GM12878 (cell line): ENCODE measurements at regions not wholly inside any gene's neighbourhood (a gene's known extent, or its start where the extent isn't known, plus 50 kb on each side); places are given as distances from the start of the nearest gene placed in this dataset.

Experiments used
- ATAC-seq: fragments of 200-7000 bp; cut with Tn5 transposase; 3 replicates; pipeline ENCODE4 v1.9.1; 2020; ENCODE audit warnings: mild to moderate bottlenecking, moderate library complexity
- BruUV-seq: library from RNA; stranded (reverse); fragments of 400-500 nt; replicated peaks from 2 replicates; lab custom pipeline; 2021; lab: Mats Ljungman, UMichigan
- CTCF ChIA-PET: fragments of 300-600 bp; sonication (Branson Sonifier 250); formaldehyde crosslinking; extraction: SDS; loops from one replicate; lab custom pipeline; 2021; ENCODE audit warnings: inconsistent platforms; lab: Yijun Ruan, JAX
- POLR2A ChIA-PET: fragments of 350-600 bp; formaldehyde crosslinking; extraction: SDS; loops from one replicate; lab custom pipeline; 2021; ENCODE audit warnings: inconsistent platforms; lab: Charles Lee
- RAD21 ChIA-PET: fragments of 300-600 bp; sonication (Branson Sonifier 250); formaldehyde crosslinking; loops from one replicate; lab custom pipeline; 2023; ENCODE audit warnings: antibody characterized with exemption; ENCODE audit not compliant: unreplicated experiment; lab: Charles Lee
- SMC1A ChIA-PET: fragments of 300-600 bp; sonication (Branson Sonifier 250); formaldehyde crosslinking; loops from one replicate; lab custom pipeline; 2023; ENCODE audit not compliant: unreplicated experiment, uncharacterized antibody; lab: Charles Lee
- DNase-seq: peaks from one replicate; pipeline ENCODE4 v3.0.0-alpha.2; 2011; ENCODE audit warnings: low read depth, low spot score
- FAIRE-seq: peaks from 3 replicates; lab custom pipeline; 2011; peaks lifted over from hg19 to GRCh38; lab: Jason Lieb, UNC
- H2AFZ ChIP-seq: 2 replicates; pipeline ENCODE4 v1.6.0; 2011; ENCODE audit warnings: low read depth, low read length, control low read depth; ENCODE audit not compliant: control insufficient read depth
- H3K27ac ChIP-seq: 2 replicates; pipeline ENCODE4 v1.5.1; 2011; ENCODE audit warnings: control low read depth; ENCODE audit not compliant: control insufficient read depth, insufficient read depth
- H3K27me3 ChIP-seq, 2 experiments: replicated peaks in 1 of 2; 2 replicates each; pipeline versions ENCODE4 v1.6.0 to v1.6.1; 2011; ENCODE audit warnings: low read length in 1 of 2; ENCODE audit not compliant: control insufficient read depth in 2 of 2, insufficient read depth in 2 of 2
- H3K36me3 ChIP-seq, 2 experiments: 2 replicates each; pipeline ENCODE4 v1.5.1; 2011; ENCODE audit warnings: low read length in 1 of 2; ENCODE audit not compliant: control insufficient read depth in 2 of 2, insufficient read depth in 2 of 2
- H3K4me1 ChIP-seq: 2 replicates; pipeline ENCODE4 v1.6.1; 2011; ENCODE audit warnings: mild to moderate bottlenecking, low read length, moderate library complexity, mixed read lengths; ENCODE audit not compliant: control insufficient read depth, insufficient read depth
- H3K4me2 ChIP-seq: 2 replicates; pipeline ENCODE4 v1.6.0; 2011; ENCODE audit warnings: control low read depth; ENCODE audit not compliant: control insufficient read depth, insufficient read depth
- H3K4me3 ChIP-seq: fragments of 200-600 bp; sonication (generic); 2 replicates; pipeline ENCODE4 v1.5.1; 2016
- H3K79me2 ChIP-seq: 2 replicates; pipeline ENCODE4 v1.6.0; 2011; ENCODE audit warnings: low read length; ENCODE audit not compliant: control insufficient read depth, insufficient read depth
- H3K9ac ChIP-seq: 2 replicates; pipeline ENCODE4 v1.8.0; 2011; ENCODE audit warnings: low read length, control low read depth, mixed read lengths; ENCODE audit not compliant: control insufficient read depth, insufficient read depth
- H3K9me3 ChIP-seq: replicated peaks from 3 replicates; pipeline ENCODE4 v1.5.1; 2011; ENCODE audit warnings: mild to moderate bottlenecking, low read length; ENCODE audit not compliant: control insufficient read depth, insufficient read depth
- H4K20me1 ChIP-seq: 2 replicates; pipeline ENCODE4 v1.6.0; 2011; ENCODE audit not compliant: control insufficient read depth, insufficient read depth
- ASH2L ChIP-seq: fragments of 300-600, 200-600 bp; sonication (generic); IDR thresholded peaks from 2 replicates; pipeline ENCODE4 v1.6.1; 2017; ENCODE audit warnings: low read depth, mild to moderate bottlenecking, borderline replicate concordance
- ATF3 ChIP-seq: IDR thresholded peaks from 2 replicates; pipeline ENCODE4 v1.6.1; 2011; ENCODE audit warnings: low read depth, mild to moderate bottlenecking, low read length, moderate library complexity, borderline replicate concordance; ENCODE audit errors: extremely low read depth
- BCL3 ChIP-seq: IDR thresholded peaks from 2 replicates; pipeline ENCODE4 v1.6.1; 2011; ENCODE audit warnings: borderline replicate concordance, low read depth, mild to moderate bottlenecking, moderate library complexity, low read length; ENCODE audit not compliant: insufficient read depth, poor library complexity, severe bottlenecking
- BMI1 ChIP-seq: fragments of 450-650 bp; IDR thresholded peaks from 2 replicates; pipeline ENCODE4 v1.6.1; 2016; ENCODE audit warnings: mild to moderate bottlenecking, moderate library complexity, borderline replicate concordance
- CHD1 ChIP-seq: IDR thresholded peaks from 2 replicates; pipeline ENCODE4 v1.6.1; 2012; ENCODE audit warnings: low read depth, low read length, improper control_type of control experiment
- EZH2 ChIP-seq: IDR thresholded peaks from 2 replicates; pipeline ENCODE4 v1.6.1; 2012; ENCODE audit warnings: low read depth, mild to moderate bottlenecking, control low read depth, inconsistent platforms, low read length, borderline replicate concordance; ENCODE audit not compliant: control insufficient read depth
- FOXK2 ChIP-seq: fragments of 450-650 bp; IDR thresholded peaks from 2 replicates; pipeline ENCODE4 v1.6.1; 2017; ENCODE audit warnings: mild to moderate bottlenecking, moderate library complexity
- IRF3 ChIP-seq: fragments of 450-650 bp; IDR thresholded peaks from 2 replicates; pipeline ENCODE4 v1.6.1; 2014; ENCODE audit warnings: mild to moderate bottlenecking
- IRF4 ChIP-seq: IDR thresholded peaks from 2 replicates; pipeline ENCODE4 v1.6.1; 2011; ENCODE audit warnings: low read depth, low read length
- JUND ChIP-seq: IDR thresholded peaks from 2 replicates; pipeline ENCODE4 v1.6.1; 2012; ENCODE audit warnings: low read depth, mild to moderate bottlenecking, low read length, improper control_type of control experiment, moderate library complexity
- NFYA ChIP-seq: IDR thresholded peaks from 2 replicates; pipeline ENCODE4 v1.6.1; 2011; ENCODE audit warnings: low read depth, mild to moderate bottlenecking, low read length, improper control_type of control experiment, borderline replicate concordance
- NR2F1 ChIP-seq: fragments of 450-650 bp; conservative IDR thresholded peaks from 2 replicates; pipeline ENCODE4 v1.6.1; 2017; ENCODE audit warnings: mild to moderate bottlenecking
- RELA ChIP-seq: fragments of 450-650 bp; IDR thresholded peaks from 2 replicates; pipeline ENCODE4 v1.8.0; 2014; ENCODE audit warnings: borderline replicate concordance; ENCODE audit not compliant: partially characterized antibody
- SMAD1 ChIP-seq: fragments of 450-650 bp; IDR thresholded peaks from 2 replicates; pipeline ENCODE4 v1.6.1; 2018; ENCODE audit warnings: mild to moderate bottlenecking, low read depth; ENCODE audit not compliant: partially characterized antibody
- ZZZ3 ChIP-seq: IDR thresholded peaks from 2 replicates; pipeline ENCODE4 v1.6.1; 2011; ENCODE audit warnings: low read depth; ENCODE audit not compliant: control insufficient read depth, insufficient read length
- WGBS: methylation state at CpG from one replicate; pipeline ENCODE4 v1.1.6; 2016; ENCODE audit warnings: low lambda C conversion rate; ENCODE audit not compliant: insufficient replicate concordance, insufficient coverage; ENCODE audit errors: missing lambda C conversion rate; 5-methylcytosine and 5-hydroxymethylcytosine counted together
- in situ Hi-C: fragments of 300-500 bp; cut with MboI; formaldehyde crosslinking; loops from 9 replicates; pipeline ENCODE4 v1.14.3; 2018; ENCODE audit warnings: mixed read lengths
- intact Hi-C: fragments of 100-400 bp; cut with micrococcal nuclease; formaldehyde crosslinking; loops from one replicate; pipeline ENCODE4 v1.14.2; 2022; ENCODE audit not compliant: unreplicated experiment
- TF ChIP-seq, protein P1 (sequence below): fragments of 450-650 bp; IDR thresholded peaks from 2 replicates; pipeline ENCODE4 v1.6.1; 2017; ENCODE audit warnings: antibody characterized with exemption, mild to moderate bottlenecking, moderate library complexity
- TF ChIP-seq, protein P2 (sequence below): fragments of 450-650 bp; IDR thresholded peaks from 2 replicates; pipeline ENCODE4 v1.6.1; 2016; ENCODE audit warnings: mild to moderate bottlenecking

- H3K4me3 ChIP-seq = no peak overlapping the region
- no peak overlapping the region for H3K27ac ChIP-seq
- ChIA-PET POLR2A (no interaction called here), SMC1A (interaction anchor here (1.1 kb wide), 1 partner anchor 14 kb away, joined by 3 read pairs; no protein-coding TSS in a partner anchor), CTCF (interaction anchor here (1.0 kb wide), 1 partner anchor 8 kb away, joined by 3 read pairs; no protein-coding TSS in a partner anchor), RAD21 (no interaction called here)
- H3K36me3 ChIP-seq = no peaks in the 10 kb centered on the region
- ATAC-seq (no peak), DNase-seq (no peak), FAIRE-seq (no peak)
- intact Hi-C loops (no loop called here), in situ Hi-C loops (no loop called here)
- peaks cover 3 to 4% of the 10 kb centered on the region in 2 experiments; a peak in 2 of 4 replicates for H3K27me3 ChIP-seq
- 49% methylated on average over 11 of the region's 11 CpGs for whole genome bisulfite sequencing
- H3K79me2 ChIP-seq = no peaks in the 10 kb centered on the region
- H3K4me2 ChIP-seq = no peak overlapping the region
- H3K9ac ChIP-seq = no peak overlapping the region
- H2AFZ ChIP-seq = no peak overlapping the region
- no TSS peak for BruUV-seq
- TF ChIP-seq BCL3 (no peak), BMI1 (no peak), NFYA (no peak), IRF4 (no peak), JUND (no peak), SMAD1 (no peak), ASH2L (no peak), IRF3 (no peak), NR2F1 (no peak), ATF3 (no peak), ZZZ3 (no peak), CHD1 (no peak), RELA (no peak), FOXK2 (no peak), EZH2 (no peak)
- TF ChIP-seq, protein P1, sequence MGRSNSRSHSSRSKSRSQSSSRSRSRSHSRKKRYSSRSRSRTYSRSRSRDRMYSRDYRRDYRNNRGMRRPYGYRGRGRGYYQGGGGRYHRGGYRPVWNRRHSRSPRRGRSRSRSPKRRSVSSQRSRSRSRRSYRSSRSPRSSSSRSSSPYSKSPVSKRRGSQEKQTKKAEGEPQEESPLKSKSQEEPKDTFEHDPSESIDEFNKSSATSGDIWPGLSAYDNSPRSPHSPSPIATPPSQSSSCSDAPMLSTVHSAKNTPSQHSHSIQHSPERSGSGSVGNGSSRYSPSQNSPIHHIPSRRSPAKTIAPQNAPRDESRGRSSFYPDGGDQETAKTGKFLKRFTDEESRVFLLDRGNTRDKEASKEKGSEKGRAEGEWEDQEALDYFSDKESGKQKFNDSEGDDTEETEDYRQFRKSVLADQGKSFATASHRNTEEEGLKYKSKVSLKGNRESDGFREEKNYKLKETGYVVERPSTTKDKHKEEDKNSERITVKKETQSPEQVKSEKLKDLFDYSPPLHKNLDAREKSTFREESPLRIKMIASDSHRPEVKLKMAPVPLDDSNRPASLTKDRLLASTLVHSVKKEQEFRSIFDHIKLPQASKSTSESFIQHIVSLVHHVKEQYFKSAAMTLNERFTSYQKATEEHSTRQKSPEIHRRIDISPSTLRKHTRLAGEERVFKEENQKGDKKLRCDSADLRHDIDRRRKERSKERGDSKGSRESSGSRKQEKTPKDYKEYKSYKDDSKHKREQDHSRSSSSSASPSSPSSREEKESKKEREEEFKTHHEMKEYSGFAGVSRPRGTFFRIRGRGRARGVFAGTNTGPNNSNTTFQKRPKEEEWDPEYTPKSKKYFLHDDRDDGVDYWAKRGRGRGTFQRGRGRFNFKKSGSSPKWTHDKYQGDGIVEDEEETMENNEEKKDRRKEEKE = no peak
- TF ChIP-seq, protein P2, sequence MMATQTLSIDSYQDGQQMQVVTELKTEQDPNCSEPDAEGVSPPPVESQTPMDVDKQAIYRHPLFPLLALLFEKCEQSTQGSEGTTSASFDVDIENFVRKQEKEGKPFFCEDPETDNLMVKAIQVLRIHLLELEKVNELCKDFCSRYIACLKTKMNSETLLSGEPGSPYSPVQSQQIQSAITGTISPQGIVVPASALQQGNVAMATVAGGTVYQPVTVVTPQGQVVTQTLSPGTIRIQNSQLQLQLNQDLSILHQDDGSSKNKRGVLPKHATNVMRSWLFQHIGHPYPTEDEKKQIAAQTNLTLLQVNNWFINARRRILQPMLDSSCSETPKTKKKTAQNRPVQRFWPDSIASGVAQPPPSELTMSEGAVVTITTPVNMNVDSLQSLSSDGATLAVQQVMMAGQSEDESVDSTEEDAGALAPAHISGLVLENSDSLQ = no peak
- no peaks in the 10 kb centered on the region for H4K20me1 ChIP-seq
- H3K9me3 ChIP-seq = no peaks in the 10 kb centered on the region
- H3K4me1 ChIP-seq = no peaks in the 10 kb centered on the region
These were observed 167.5 kb upstream of the ZC3H12A start for GRCh38 chr1:37306871-37307270.
